Lower leg skin (tissue), 3 donors: ENCODE measurements at regions not wholly inside any gene's neighbourhood (a gene's known extent, or its start where the extent isn't known, plus 50 kb on each side); places are given as distances from the start of the nearest gene placed in this dataset.

Experiments
- POLR2A ChIP-seq, 2 donors: fragments of 450-650 bp; IDR thresholded peaks; one replicate each; pipeline ENCODE4 v1.6.1; 2016 to 2017; ENCODE audit warnings: antibody characterized with exemption in 2 of 2, mild to moderate bottlenecking in 1 of 2, moderate library complexity in 1 of 2
- TF ChIP-seq, protein P1 (sequence below), 3 donors: fragments of 450-650 bp; IDR thresholded peaks; one replicate each; pipeline ENCODE4 v1.5.1; 2016; ENCODE audit warnings: antibody characterized with exemption in 3 of 3, mild to moderate bottlenecking in 3 of 3, moderate library complexity in 2 of 3

DNA sequence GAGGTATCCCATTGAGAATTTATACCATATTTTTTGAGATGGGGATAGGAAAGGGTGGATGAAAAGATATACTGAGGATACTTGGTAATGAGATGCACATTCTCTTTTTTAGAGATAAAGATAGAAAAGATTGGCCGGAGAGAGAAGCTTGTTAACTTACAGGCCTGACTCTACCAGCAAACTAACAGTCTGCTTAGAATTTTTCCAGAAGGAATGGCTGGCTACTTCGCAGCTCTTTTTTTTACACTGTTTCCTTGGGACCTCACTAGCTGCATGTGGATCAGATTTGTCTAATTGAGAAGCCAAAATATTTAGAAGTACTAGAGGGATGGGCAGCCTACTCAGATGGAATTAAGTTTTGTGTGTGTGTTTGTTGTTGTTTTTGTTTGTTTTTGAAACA, 586.6 kb downstream of the TAFA4 start:
- TF ChIP-seq, protein P1, sequence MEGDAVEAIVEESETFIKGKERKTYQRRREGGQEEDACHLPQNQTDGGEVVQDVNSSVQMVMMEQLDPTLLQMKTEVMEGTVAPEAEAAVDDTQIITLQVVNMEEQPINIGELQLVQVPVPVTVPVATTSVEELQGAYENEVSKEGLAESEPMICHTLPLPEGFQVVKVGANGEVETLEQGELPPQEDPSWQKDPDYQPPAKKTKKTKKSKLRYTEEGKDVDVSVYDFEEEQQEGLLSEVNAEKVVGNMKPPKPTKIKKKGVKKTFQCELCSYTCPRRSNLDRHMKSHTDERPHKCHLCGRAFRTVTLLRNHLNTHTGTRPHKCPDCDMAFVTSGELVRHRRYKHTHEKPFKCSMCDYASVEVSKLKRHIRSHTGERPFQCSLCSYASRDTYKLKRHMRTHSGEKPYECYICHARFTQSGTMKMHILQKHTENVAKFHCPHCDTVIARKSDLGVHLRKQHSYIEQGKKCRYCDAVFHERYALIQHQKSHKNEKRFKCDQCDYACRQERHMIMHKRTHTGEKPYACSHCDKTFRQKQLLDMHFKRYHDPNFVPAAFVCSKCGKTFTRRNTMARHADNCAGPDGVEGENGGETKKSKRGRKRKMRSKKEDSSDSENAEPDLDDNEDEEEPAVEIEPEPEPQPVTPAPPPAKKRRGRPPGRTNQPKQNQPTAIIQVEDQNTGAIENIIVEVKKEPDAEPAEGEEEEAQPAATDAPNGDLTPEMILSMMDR (IDR thresholded peaks at IDR 0.05), result no peak
- TF ChIP-seq POLR2A (IDR thresholded peaks at IDR 0.05), result no peak
